B cell (primary cell): ENCODE measurements at regions not wholly inside any gene's neighbourhood (a gene's known extent, or its start where the extent isn't known, plus 50 kb on each side); places are given as distances from the start of the nearest gene placed in this dataset.

ENCODE experiments used
- ATAC-seq: fragments of 200-7000 bp; cut with Tn5 transposase; one replicate; pipeline ENCODE4 v1.10.0; 2021; ENCODE audit warnings: low read depth, mild to moderate bottlenecking, moderate number of reproducible peaks, moderate library complexity
- CTCF ChIA-PET: fragments of 350-600 bp; sonication (Branson Sonifier 250); formaldehyde crosslinking; loops from one replicate; lab custom pipeline; 2021; ENCODE audit warnings: antibody characterized with exemption, inconsistent platforms; lab: Charles Lee
- POLR2A ChIA-PET: fragments of 350-600 bp; sonication (Branson Sonifier 250); formaldehyde crosslinking; loops from one replicate; lab custom pipeline; 2021; ENCODE audit warnings: antibody characterized with exemption; lab: Charles Lee
- DNase-seq: peaks from one replicate; pipeline ENCODE4 v3.0.0; 2013
- H2AFZ ChIP-seq: 2 replicates; pipeline ENCODE4 v1.6.1; 2012; ENCODE audit warnings: mild to moderate bottlenecking, low read depth, low read length; ENCODE audit not compliant: insufficient read depth, poor library complexity, severe bottlenecking
- H3K27ac ChIP-seq, 2 donors: 1 replicate in 1 of 2; 2 replicates in 1 of 2; pipeline ENCODE4 v1.5.1; 2012 to 2013; ENCODE audit warnings: low read length in 2 of 2, mild to moderate bottlenecking in 2 of 2, moderate library complexity in 1 of 2
- H3K27me3 ChIP-seq, 4 experiments: fragments of 200-600 bp in 1 of 4; sonication (generic) in 1 of 4; replicated peaks in 1 of 4; 1 replicate in 2 of 4; 2 replicates in 2 of 4; pipeline versions ENCODE4 v1.6.1 to v1.7.0; 2013 to 2016; ENCODE audit warnings: low read length in 3 of 4, mild to moderate bottlenecking in 2 of 4, mixed read lengths in 1 of 4, moderate library complexity in 1 of 4; ENCODE audit not compliant: insufficient read depth in 4 of 4, control insufficient read depth in 3 of 4; ENCODE audit errors: control extremely low read depth in 1 of 4
- H3K36me3 ChIP-seq, 2 experiments: replicated peaks in 1 of 2; 1 replicate in 1 of 2; 2 replicates in 1 of 2; pipeline versions ENCODE4 v1.6.1 to v1.7.1; 2013; ENCODE audit warnings: low read length in 1 of 2; ENCODE audit not compliant: insufficient read depth in 2 of 2, control insufficient read depth in 1 of 2; ENCODE audit errors: control extremely low read depth in 1 of 2, extremely low read depth in 1 of 2
- H3K4me1 ChIP-seq, 2 donors: fragments of 200-600 bp in 1 of 2; sonication (generic) in 1 of 2; 1 replicate in 1 of 2; 2 replicates in 1 of 2; pipeline versions ENCODE4 v1.5.1 to v1.6.1; 2013 to 2017; ENCODE audit warnings: low read length in 2 of 2; ENCODE audit not compliant: control insufficient read depth in 2 of 2, insufficient read depth in 2 of 2
- H3K4me2 ChIP-seq: replicated peaks from 2 replicates; pipeline ENCODE3; 2012; ENCODE audit warnings: mild to moderate bottlenecking, low read depth, low read length; ENCODE audit not compliant: poor library complexity, severe bottlenecking
- H3K4me3 ChIP-seq, 5 experiments: fragments of 200-600 bp in 1 of 5; sonication (generic) in 1 of 5; 1 replicate in 3 of 5; 2 replicates in 2 of 5; pipeline versions ENCODE4 v1.5.1 to v1.7.0; 2011 to 2016; ENCODE audit warnings: low read length in 4 of 5, mild to moderate bottlenecking in 4 of 5, low read depth in 2 of 5, control low read depth in 1 of 5, moderate library complexity in 1 of 5; ENCODE audit not compliant: insufficient read depth in 1 of 5; ENCODE audit errors: control extremely low read depth in 1 of 5, extremely low read depth in 1 of 5
- H3K79me2 ChIP-seq: fragments of 200-600 bp; sonication (generic); one replicate; pipeline ENCODE4 v1.6.0; 2016; ENCODE audit warnings: low read length; ENCODE audit not compliant: control insufficient read depth, insufficient read depth
- H3K9ac ChIP-seq: fragments of 200-600 bp; sonication (generic); 2 replicates; pipeline ENCODE4 v1.6.1; 2017; ENCODE audit warnings: mild to moderate bottlenecking, low read length, moderate library complexity
- H3K9me3 ChIP-seq, 3 donors: one replicate each; pipeline versions ENCODE4 v1.6.1 to v1.7.1; 2013; ENCODE audit warnings: low read length in 2 of 3; ENCODE audit not compliant: control insufficient read depth in 2 of 3, insufficient read depth in 1 of 3; ENCODE audit errors: control extremely low read depth in 1 of 3
- H4K20me1 ChIP-seq: 2 replicates; pipeline ENCODE4 v1.6.0; 2012; ENCODE audit warnings: mild to moderate bottlenecking, low read length; ENCODE audit not compliant: insufficient read depth, control insufficient read depth, poor library complexity, severe bottlenecking
- H3K27ac Mint-ChIP-seq: one replicate; pipeline ENCODE4 v1.8.0; 2021; ENCODE audit warnings: mixed read lengths
- H3K27me3 Mint-ChIP-seq: one replicate; pipeline ENCODE4 v1.8.0; 2021; ENCODE audit warnings: mixed read lengths
- H3K4me1 Mint-ChIP-seq: one replicate; pipeline ENCODE4 v1.8.0; 2021; ENCODE audit warnings: mixed read lengths
- H3K4me3 Mint-ChIP-seq: one replicate; pipeline ENCODE4 v1.8.0; 2021; ENCODE audit warnings: mixed read lengths
- H3K9me3 Mint-ChIP-seq: one replicate; pipeline ENCODE4 v1.8.0; 2022; ENCODE audit warnings: mixed read lengths; ENCODE audit not compliant: insufficient read depth
- EZH2 ChIP-seq: IDR thresholded peaks from 2 replicates; pipeline ENCODE4 v1.6.1; 2012; ENCODE audit warnings: borderline replicate concordance, low read depth, mild to moderate bottlenecking, moderate library complexity, low read length; ENCODE audit not compliant: insufficient read depth, poor library complexity, severe bottlenecking
- WGBS: methylation state at CpG from one replicate; pipeline ENCODE4 v1.1.5; 2013; ENCODE audit warnings: missing lambda C conversion rate; ENCODE audit not compliant: insufficient coverage; 5-methylcytosine and 5-hydroxymethylcytosine counted together
- intact Hi-C: fragments of 100-400 bp; cut with micrococcal nuclease; formaldehyde crosslinking; loops from one replicate; pipeline ENCODE4 v1.10.0; 2022
- TF ChIP-seq, protein P1 (sequence below): fragments of 200-600 bp; IDR thresholded peaks from one replicate; pipeline ENCODE4 v1.8.0; 2022; ENCODE audit warnings: antibody characterized with exemption, mild to moderate bottlenecking

DNA sequence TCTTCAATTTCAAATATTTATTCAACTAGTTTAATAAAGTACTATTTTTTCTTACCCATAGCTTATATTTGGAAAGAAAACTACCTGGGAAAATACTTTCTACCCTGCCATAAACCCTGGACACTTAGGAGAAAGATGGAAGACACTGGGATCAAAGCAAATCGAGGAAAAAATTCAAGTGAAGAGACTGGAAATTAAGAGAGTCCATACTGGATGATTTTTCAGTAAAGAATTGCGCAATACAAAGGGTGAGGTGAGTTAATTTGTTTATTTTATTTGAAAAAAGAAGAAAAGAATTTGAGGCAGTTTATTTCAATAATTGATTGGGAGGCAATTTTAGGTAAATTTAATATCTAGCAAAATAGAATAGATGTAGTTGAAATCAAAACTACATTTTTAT is 331.8 kb upstream of the ITGA1 start:
- H3K4me1 ChIP-seq: no peaks in the 10 kb centered on the region
- Mint-ChIP-seq H3K4me1 (no peaks in the 10 kb centered on the region), H3K9me3 (no peaks in the 10 kb centered on the region), H3K4me3 (no peak overlapping the region), H3K27me3 (no peaks in the 10 kb centered on the region), H3K27ac (no peak overlapping the region)
- no peak for TF ChIP-seq EZH2
- TF ChIP-seq, protein P1, sequence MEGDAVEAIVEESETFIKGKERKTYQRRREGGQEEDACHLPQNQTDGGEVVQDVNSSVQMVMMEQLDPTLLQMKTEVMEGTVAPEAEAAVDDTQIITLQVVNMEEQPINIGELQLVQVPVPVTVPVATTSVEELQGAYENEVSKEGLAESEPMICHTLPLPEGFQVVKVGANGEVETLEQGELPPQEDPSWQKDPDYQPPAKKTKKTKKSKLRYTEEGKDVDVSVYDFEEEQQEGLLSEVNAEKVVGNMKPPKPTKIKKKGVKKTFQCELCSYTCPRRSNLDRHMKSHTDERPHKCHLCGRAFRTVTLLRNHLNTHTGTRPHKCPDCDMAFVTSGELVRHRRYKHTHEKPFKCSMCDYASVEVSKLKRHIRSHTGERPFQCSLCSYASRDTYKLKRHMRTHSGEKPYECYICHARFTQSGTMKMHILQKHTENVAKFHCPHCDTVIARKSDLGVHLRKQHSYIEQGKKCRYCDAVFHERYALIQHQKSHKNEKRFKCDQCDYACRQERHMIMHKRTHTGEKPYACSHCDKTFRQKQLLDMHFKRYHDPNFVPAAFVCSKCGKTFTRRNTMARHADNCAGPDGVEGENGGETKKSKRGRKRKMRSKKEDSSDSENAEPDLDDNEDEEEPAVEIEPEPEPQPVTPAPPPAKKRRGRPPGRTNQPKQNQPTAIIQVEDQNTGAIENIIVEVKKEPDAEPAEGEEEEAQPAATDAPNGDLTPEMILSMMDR: no peak
- DNase-seq: no peak
- no peaks in the 10 kb centered on the region for H4K20me1 ChIP-seq
- ATAC-seq: no peak
- POLR2A ChIA-PET: no interaction called here
- no peak overlapping the region for H2AFZ ChIP-seq
- CTCF ChIA-PET: no interaction called here
- no peak overlapping the region for H3K4me3 ChIP-seq
- H3K27me3 ChIP-seq: no peaks in the 10 kb centered on the region
- no peak overlapping the region for H3K9ac ChIP-seq
- intact Hi-C loops: no loop called here
- WGBS: 60% methylated on average over 1 of the region's 2 CpGs
- no peaks in the 10 kb centered on the region for H3K9me3 ChIP-seq
- H3K79me2 ChIP-seq: no peaks in the 10 kb centered on the region
- no peak overlapping the region for H3K4me2 ChIP-seq
- H3K36me3 ChIP-seq: no peaks in the 10 kb centered on the region
- H3K27ac ChIP-seq: no peak overlapping the region

DNA sequence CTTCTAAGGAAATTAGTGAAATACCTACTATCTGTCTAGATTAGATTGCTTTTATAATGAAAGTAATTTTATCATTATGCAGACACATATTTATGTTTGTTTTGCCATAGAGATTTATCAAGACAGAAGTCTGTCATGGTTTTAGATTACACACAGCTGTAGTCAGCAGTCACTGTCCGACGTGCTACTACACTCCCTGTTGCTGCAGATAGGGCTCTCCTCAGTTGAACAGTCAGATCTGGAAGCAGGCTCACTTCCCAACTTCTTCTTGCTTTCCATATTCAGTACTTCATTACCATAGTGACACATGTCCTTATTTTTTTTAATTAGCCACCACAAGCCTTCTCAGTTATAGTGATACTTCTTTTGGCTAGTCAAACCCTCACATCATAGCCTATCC is 329.9 kb upstream of the ITGA1 start:
- no peaks in the 10 kb centered on the region for H3K9me3 Mint-ChIP-seq
- intact Hi-C loops: no loop called here
- H4K20me1 ChIP-seq: no peaks in the 10 kb centered on the region
- H2AFZ ChIP-seq: no peak overlapping the region
- no peak overlapping the region for H3K4me3 Mint-ChIP-seq
- ATAC-seq (no peak), DNase-seq (no peak)
- H3K27ac Mint-ChIP-seq: no peak overlapping the region
- no peaks in the 10 kb centered on the region for H3K27me3 ChIP-seq
- H3K27me3 Mint-ChIP-seq: no peaks in the 10 kb centered on the region
- no peak overlapping the region for H3K9ac ChIP-seq
- TF ChIP-seq, protein P1: no peak
- TF ChIP-seq EZH2: no peak
- no peak overlapping the region for H3K4me3 ChIP-seq
- no peak overlapping the region for H3K27ac ChIP-seq
- WGBS: 95% methylated on average over 2 of the region's 2 CpGs
- no peaks in the 10 kb centered on the region for H3K9me3 ChIP-seq
- H3K36me3 ChIP-seq: no peaks in the 10 kb centered on the region
- ChIA-PET CTCF (no interaction called here), POLR2A (no interaction called here)
- no peaks in the 10 kb centered on the region for H3K79me2 ChIP-seq
- no peak overlapping the region for H3K4me2 ChIP-seq
- no peaks in the 10 kb centered on the region for H3K4me1 Mint-ChIP-seq
- H3K4me1 ChIP-seq: no peaks in the 10 kb centered on the region
